Smooth muscle cell (in vitro differentiated cells): ENCODE measurements at regions not wholly inside any gene's neighbourhood (a gene's known extent, or its start where the extent isn't known, plus 50 kb on each side); places are given as distances from the start of the nearest gene placed in this dataset.
A peak's percentile ranks its signal among the peaks of the same experiment; 100 is the strongest.

Experiments
- DNase-seq: peaks from one replicate; lab custom pipeline; 2025; ENCODE audit not compliant: unreplicated experiment; lab: John Stamatoyannopoulos, UW
- H2AFZ ChIP-seq: fragments of 200-600 bp; sonication (generic); 2 replicates; pipeline ENCODE4 v1.6.0; 2016; ENCODE audit warnings: antibody characterized with exemption, low read depth, mild to moderate bottlenecking
- H3F3A ChIP-seq: fragments of 200-600 bp; sonication (generic); 2 replicates; pipeline ENCODE4 v1.6.0; 2017; ENCODE audit warnings: antibody characterized with exemption, low read depth
- H3K27ac ChIP-seq: fragments of 200-600 bp; sonication (generic); 2 replicates; pipeline ENCODE4 v1.5.1; 2016; ENCODE audit warnings: low read depth, mild to moderate bottlenecking
- H3K27me3 ChIP-seq: fragments of 200-600 bp; sonication (generic); 2 replicates; pipeline ENCODE4 v1.6.1; 2016; ENCODE audit warnings: low read depth, mild to moderate bottlenecking
- H3K36me3 ChIP-seq: fragments of 200-600 bp; sonication (generic); 2 replicates; pipeline ENCODE4 v1.5.1; 2016; ENCODE audit warnings: low read depth
- H3K4me1 ChIP-seq: fragments of 200-600 bp; sonication (generic); 2 replicates; pipeline ENCODE4 v1.5.1; 2016; ENCODE audit warnings: low read depth
- H3K4me2 ChIP-seq: fragments of 200-600 bp; sonication (generic); 2 replicates; pipeline ENCODE4 v1.6.0; 2016; ENCODE audit warnings: mild to moderate bottlenecking
- H3K4me3 ChIP-seq: fragments of 200-600 bp; sonication (generic); 2 replicates; pipeline ENCODE4 v1.5.1; 2016; ENCODE audit warnings: mild to moderate bottlenecking
- H3K79me2 ChIP-seq: fragments of 200-600 bp; sonication (generic); 2 replicates; pipeline ENCODE4 v1.6.0; 2016; ENCODE audit warnings: low read depth, mild to moderate bottlenecking
- H3K9ac ChIP-seq: fragments of 200-600 bp; sonication (generic); 2 replicates; pipeline ENCODE4 v1.6.0; 2016; ENCODE audit warnings: low read depth
- H3K9me3 ChIP-seq: fragments of 200-600 bp; sonication (generic); replicated peaks from 2 replicates; pipeline ENCODE4 v1.5.1; 2016; ENCODE audit warnings: low read depth
- H4K20me1 ChIP-seq: fragments of 200-600 bp; sonication (generic); 2 replicates; pipeline ENCODE4 v1.6.0; 2016; ENCODE audit warnings: low read depth
- CTCF ChIP-seq: fragments of 200-600 bp; sonication (generic); IDR thresholded peaks from 2 replicates; pipeline ENCODE4 v1.5.1; 2017; ENCODE audit warnings: borderline replicate concordance, mild to moderate bottlenecking, antibody characterized with exemption; ENCODE audit not compliant: insufficient read depth, poor library complexity, severe bottlenecking
- WGBS: methylation state at CpG from one replicate; pipeline ENCODE4 v1.1.7; 2016; ENCODE audit warnings: low lambda C conversion rate; 5-methylcytosine and 5-hydroxymethylcytosine counted together

DNA sequence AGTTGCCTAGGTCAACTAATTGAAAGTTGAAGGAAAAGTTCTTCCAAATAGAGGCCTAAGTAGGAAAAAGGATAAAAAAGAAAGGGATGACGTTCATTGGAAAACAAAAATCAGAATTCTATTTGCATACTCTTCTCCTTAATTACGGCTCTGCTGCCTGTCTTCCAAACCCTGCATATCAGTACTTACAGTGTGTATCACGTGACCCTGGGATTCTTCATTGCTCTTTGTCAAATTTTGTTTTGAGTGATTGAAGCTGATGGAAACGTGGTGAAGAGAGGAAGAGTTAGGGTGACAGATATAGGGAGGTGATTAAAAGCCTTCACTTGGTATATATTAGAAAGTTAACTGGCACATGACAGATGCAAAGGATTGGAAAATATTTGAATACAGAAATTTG, 97.9 kb downstream of the ZNF92 start:
- Histone ChIP-seq H3K9me3 (no peaks in the 10 kb centered on the region), H3K4me3 (no peak overlapping the region), H3K4me1 (no peaks in the 10 kb centered on the region), H2AFZ (no peak overlapping the region), H4K20me1 (no peaks in the 10 kb centered on the region), H3K27ac (no peak overlapping the region), H3K9ac (no peak overlapping the region), H3F3A (no peaks in the 10 kb centered on the region), H3K79me2 (no peaks in the 10 kb centered on the region), H3K36me3 (no peaks in the 10 kb centered on the region), H3K27me3 (no peaks in the 10 kb centered on the region), H3K4me2 (no peak overlapping the region)
- DNase-seq, result no peak
- TF ChIP-seq CTCF, result no peak
- 69% methylated on average over 4 of the region's 4 CpGs for WGBS

- no peaks in the 10 kb centered on the region for H3K9me3 ChIP-seq
- 90% methylated on average over 4 of the region's 4 CpGs for WGBS
- TF ChIP-seq CTCF, result no peak
- H3K79me2 ChIP-seq, result no peaks in the 10 kb centered on the region
- no peak overlapping the region for H3K27ac ChIP-seq
- no peaks in the 10 kb centered on the region for H4K20me1 ChIP-seq
- no peaks in the 10 kb centered on the region for H3K36me3 ChIP-seq
- H2AFZ ChIP-seq, result no peak overlapping the region
- H3K27me3 ChIP-seq, result no peaks in the 10 kb centered on the region
- no peaks in the 10 kb centered on the region for H3K4me1 ChIP-seq
- no peaks in the 10 kb centered on the region for H3F3A ChIP-seq
- no peak overlapping the region for H3K4me3 ChIP-seq
- no peak overlapping the region for H3K9ac ChIP-seq
- DNase-seq, result no peak
- no peak overlapping the region for H3K4me2 ChIP-seq
Observed at GRCh38 chr7:65475040-65475726, 101.5 kb downstream of the ZNF92 start.

- Histone ChIP-seq H3K27me3 (no peaks in the 10 kb centered on the region), H3K36me3 (no peaks in the 10 kb centered on the region), H3K9ac (no peak overlapping the region), H2AFZ (no peak overlapping the region), H3K79me2 (no peaks in the 10 kb centered on the region), H3K4me3 (no peak overlapping the region), H3K4me2 (no peak overlapping the region), H3F3A (no peaks in the 10 kb centered on the region), H3K9me3 (no peaks in the 10 kb centered on the region), H3K27ac (no peak overlapping the region), H4K20me1 (no peaks in the 10 kb centered on the region), H3K4me1 (no peaks in the 10 kb centered on the region)
- WGBS, result 73% methylated on average over 8 of the region's 8 CpGs
- TF ChIP-seq CTCF, result no peak
- DNase-seq, result no peak
Observed at GRCh38 chr7:65475734-65476319, 102.2 kb downstream of the ZNF92 start.

DNA sequence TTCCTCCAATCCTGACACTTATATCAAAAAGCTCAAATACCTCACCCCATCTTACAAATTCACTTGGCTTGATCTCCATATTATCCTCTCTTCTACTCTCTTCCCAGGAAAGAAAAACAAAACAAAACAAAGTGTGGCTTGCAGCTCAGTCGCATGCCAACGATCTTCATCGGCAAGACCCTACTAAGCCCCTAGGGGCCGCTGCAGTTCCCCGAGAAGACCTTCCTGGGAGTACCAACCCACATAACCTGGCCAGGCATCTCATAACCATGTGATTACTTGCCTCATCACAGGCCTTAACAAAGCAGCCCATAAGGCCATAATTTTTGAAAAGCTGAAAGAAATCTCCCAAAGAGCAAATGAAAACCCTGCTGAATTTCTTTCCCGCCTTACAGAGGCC, 103.7 kb downstream of the ZNF92 start:
- Histone ChIP-seq H3K9me3 (no peaks in the 10 kb centered on the region), H3K4me2 (no peak overlapping the region), H3K36me3 (no peaks in the 10 kb centered on the region), H3K79me2 (no peaks in the 10 kb centered on the region), H3K4me3 (no peak overlapping the region), H3K27ac (no peak overlapping the region), H2AFZ (no peak overlapping the region), H3F3A (no peaks in the 10 kb centered on the region), H3K27me3 (no peaks in the 10 kb centered on the region), H3K4me1 (no peaks in the 10 kb centered on the region), H3K9ac (no peak overlapping the region), H4K20me1 (no peaks in the 10 kb centered on the region)
- peak; percentile 26 for TF ChIP-seq CTCF
- DNase-seq, result no peak
- WGBS, result 29% methylated on average over 6 of the region's 6 CpGs
